Stimulated activated CD8-positive, alpha-beta memory T cell treated with anti-CD3 and anti-CD28 coated beads, Interleukin-12 subunit alpha, Interleukin-12 subunit beta, amount 100 ng/mL, for 24 hours (primary cell): ENCODE measurements at regions not wholly inside any gene's neighbourhood (a gene's known extent, or its start where the extent isn't known, plus 50 kb on each side); places are given as distances from the start of the nearest gene placed in this dataset.

Source experiments
- DNase-seq: peaks from one replicate; pipeline ENCODE4 v3.0.0-alpha.2; 2020; ENCODE audit errors: extremely low read depth

DNA sequence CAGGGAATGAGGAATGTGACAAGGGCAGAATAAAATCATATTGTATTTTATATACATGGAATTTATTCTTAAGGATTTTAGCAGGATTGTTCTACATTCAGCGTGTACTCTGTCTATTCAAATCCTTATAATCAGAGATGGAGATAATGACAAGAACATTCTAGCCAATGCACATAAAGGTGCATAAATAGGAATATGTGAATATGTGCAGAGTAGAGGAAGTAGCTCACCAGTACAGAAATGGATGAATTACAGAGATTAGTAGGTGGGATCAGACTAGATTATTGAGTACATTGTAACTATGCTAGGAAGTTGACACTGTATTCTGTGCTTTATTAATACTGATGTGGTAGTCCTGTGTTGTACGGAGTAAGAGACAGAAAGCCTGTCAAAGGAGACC lies 1308.8 kb downstream of the FAM181B start:
- DNase-seq, result no peak

DNA sequence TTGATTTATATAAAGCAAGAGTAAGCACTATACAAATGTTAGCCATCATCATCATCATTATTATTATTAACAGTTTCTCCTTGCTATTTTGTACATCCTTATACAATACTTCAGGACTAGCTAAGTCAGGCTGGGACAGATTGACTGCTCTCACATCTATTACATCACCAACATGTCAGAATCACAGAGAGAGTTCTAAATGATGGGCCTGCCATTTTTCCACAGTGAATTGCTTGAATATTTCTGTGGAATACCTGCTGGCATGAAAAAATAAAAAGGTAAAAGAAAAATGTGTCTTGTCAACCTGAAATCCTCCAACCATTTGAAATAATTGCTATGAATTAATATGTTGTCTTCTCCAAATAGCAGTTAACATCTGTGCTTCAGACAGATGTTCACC lies 1311.3 kb downstream of the FAM181B start:
- no peak for DNase-seq

DNA sequence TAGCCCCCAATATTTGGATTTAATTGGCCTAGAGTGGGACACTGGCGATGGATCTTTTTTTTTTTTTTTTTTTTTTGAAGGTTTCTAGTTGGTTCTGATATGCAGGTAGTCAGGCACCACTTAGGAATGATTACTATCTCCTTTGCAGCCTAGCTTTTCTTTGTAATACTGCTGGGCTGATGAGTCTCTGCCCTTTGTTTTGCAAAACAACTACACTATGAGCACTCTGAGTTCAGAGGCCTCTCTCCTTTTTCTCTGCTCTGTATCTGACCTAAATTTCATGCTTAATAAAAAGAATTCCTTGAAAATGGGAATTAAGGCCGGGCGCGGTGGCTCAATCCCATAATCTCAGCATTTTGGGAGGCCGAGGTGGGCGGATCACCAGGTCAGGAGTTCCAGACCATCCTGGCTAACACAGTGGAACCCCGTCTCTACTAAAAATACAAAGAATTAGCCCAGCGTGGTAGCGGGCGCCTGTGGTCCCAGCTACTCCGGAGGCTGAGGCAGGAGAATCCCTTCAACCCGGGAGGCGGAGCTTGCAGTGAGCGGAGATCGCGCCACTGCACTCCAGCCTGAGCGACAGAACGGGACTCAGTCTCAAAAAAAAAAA lies 1312.3 kb downstream of the FAM181B start:
- no peak for DNase-seq

DNA sequence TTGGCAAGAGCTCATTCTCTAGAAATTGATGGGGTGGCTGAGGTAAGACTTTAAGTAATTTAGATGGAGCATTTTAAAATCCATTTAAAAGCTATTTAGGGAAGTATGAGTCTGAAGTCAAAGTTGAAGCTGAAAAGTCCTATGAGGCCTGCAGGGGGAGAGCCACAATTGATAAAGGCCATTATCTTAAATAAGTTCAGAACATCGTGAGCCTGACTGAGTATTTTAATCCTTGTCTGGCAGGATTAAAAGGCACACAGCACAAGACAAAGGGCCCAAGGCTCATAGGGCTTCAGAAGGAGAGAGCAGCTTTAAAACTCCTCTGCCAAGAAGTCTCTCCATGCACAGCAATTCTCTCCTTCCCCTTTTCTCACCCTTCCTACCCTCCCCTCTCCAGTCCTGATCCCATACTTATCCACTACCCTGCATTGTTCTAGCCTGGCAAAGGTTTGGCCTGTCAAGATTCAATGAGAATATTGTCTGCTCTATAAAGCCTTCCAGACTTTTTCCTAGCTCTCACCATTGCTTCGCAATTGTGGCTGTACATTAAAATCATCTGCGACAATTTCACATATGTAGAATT lies 1312.9 kb downstream of the FAM181B start:
- DNase-seq, result no peak

DNA sequence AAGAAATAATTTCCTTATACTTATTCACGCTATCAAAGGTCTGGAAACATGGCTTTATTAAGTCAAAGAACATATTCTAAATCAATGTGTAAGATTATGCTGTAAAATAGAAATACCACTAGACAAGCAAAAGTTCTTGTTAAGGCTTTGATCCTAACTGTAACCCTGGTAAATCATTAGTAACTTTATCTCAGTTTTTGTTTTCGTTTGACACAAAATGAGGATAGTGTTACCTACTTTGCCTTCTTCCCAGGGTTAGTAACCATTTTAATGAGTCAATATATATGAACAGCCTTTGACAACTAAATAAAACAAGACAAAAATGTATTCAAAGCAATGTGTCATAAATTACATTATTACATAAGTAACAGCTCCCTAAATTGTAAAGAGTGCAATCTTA lies 1336.3 kb downstream of the FAM181B start:
- DNase-seq, result no peak

DNA sequence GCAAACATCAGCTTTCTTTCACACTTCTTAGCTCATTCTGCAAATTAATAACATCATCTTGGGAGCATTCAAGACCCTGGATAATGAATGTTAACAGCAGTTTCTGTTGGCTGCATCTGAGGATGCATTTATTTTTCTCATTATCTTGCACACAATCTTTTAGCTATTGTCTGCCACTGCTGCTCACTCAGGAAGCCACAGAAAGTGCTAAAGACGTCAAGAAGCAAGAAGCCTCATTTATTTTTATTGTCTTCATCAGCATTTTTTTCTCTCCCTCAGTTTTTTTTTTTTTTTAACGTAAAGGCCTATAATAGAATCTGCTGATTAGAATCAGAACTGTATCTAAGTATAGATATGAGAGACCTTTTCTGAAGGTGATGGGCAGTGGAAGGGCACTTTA lies 1339.4 kb downstream of the FAM181B start:
- no peak for DNase-seq

DNA sequence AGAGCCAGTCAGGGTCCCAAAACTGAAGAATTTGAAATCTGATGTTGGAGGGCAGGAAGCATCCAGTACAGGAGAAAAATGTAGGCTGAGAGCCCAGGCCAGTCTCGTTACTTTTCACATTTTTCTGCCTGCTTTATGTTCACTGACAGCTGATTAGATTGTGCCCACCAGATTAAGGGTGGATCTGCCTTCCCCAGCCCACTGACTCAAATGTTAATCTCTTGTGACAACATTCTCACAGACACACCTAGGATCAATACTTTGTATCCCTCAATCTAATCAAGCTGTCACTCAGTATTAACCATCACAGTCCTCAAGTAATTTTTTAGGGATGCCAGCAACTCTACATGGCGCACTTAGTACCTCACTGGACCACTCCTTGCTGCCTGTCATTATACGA lies 1345.3 kb downstream of the FAM181B start:
- DNase-seq, result no peak

DNA sequence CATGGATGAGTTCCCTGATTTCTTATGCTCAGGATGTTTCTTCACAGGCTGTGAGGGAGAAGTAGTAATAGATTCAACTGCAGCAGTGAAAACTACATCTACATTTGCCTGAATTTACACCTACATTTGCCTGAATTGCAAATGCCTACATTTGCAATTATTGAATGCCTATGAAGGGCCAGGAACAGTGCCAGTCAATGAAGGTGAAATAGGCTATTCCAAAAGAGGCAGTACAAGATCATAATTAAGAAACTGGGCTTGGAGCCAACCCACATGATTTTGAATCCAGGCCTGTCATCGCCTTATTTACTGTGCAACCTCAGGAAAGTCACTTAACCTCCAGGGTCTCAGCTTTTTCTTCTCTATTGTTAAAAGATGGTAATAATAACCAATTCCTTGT lies 1353.3 kb downstream of the FAM181B start:
- no peak for DNase-seq

DNA sequence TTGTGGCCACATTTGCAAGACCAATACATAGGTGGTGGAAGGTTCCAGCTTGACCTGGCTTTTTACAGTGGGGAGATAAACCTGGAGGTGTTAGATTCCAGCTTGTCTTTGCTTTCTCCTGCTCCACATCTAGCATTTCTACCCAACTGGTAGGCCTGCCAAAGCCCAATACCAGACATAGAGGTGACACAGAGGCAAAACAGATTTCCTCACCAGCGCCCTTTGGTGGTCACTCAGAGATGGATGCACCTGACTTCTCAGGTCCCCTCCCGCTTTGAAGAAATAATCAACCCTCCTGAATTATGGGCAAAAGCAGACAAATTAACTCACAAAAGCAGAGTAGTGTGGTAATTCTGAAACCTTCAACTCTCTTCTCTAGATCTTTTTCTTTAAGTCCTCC lies 1356.2 kb downstream of the FAM181B start:
- DNase-seq, result no peak

DNA sequence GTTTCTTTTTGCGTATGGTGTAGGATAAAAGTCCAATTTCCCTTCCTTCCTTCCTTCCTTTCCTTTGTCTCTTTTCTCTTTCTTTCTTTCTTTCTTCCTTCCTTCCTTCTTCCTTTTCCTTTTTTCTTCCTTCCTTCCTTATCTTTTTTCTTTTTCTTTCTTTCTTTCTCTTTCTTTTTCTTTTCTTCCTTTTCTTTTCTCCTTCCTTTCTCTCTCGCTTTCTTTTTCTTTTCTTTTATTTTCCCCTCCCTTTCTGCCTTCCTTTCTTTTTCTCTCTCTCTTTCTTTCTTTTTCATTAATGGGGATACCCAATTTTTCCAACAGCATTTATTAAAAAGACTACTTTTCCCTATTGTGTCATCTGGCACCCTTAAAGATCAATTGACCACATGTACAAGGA lies 1359.7 kb downstream of the FAM181B start:
- DNase-seq, result no peak

DNA sequence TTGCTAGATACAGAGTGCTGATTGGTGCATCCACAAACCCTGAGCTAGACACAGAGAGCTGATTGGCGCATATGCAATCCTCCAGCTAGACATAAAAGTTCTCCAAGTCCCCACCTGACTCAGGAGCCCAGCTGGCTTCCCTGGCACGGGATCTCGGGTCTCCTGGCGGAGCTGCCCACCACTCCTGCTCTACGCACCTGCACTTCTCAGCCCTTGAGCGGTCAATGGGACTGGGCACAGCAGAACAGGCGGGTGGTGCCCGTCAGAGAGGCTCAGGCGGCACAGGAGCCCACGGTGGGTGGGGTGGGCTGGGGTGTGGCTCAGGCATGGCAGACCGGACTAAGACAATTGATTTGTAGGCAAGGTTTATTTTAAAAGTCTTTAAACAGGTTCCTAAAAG lies 1365.5 kb downstream of the FAM181B start:
- no peak for DNase-seq

DNA sequence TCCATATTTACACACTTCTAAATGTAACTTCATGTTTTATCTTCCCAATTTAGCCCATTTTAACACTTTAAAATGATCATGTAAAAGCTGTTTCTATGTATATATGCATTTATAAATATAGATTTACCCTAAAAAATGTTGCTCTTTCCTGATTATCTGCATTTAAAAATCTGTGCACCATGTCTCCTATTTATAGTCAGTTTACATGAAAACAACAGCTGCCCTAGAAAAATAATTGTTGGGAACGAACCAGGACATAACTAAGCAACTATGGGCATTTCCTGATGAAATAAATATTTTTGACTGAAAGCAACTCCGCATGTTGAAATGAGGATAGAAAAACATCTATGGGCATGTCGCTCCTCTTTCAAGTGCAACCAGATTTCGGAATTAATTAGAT lies 1368.2 kb downstream of the FAM181B start:
- no peak for DNase-seq

DNA sequence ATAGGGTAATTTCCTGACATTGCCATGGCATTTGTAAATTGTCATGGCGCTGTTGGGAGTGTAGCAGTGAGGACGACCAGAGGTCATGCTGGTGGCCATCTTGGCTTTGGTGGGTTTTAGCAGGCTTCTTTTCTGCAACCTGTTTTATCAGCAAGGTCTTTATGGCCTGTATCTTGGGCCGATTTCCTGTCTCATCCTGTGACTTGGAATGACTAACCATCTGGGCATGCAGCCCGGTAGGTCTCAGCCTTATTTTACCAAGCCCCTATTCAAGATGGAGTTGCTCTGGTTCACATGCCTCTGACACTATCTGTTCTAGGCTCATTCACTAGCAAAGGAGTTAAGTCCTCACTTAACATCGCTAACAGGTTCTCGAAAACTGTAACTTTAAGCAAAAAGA lies 1374.2 kb downstream of the FAM181B start:
- DNase-seq, result no peak

DNA sequence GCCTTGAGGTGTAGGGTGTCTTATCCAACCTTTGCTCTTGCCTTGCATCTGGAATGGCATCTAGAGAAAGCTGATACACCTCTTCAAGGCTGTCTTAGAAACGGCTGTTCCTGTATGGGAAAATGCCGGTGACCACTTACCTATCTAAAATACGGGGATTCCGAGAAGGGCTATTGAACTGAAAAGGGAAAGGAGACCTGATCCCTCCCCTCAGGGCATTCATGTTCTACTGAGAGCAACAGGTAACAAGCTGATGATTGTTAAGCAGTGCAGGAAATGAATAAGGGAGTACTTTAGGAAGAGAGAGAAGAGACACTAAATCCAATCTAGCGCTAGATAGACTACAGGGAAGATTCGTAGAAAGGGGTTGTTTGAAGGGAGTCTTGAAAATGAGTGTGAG lies 1388.1 kb downstream of the FAM181B start:
- no peak for DNase-seq

DNA sequence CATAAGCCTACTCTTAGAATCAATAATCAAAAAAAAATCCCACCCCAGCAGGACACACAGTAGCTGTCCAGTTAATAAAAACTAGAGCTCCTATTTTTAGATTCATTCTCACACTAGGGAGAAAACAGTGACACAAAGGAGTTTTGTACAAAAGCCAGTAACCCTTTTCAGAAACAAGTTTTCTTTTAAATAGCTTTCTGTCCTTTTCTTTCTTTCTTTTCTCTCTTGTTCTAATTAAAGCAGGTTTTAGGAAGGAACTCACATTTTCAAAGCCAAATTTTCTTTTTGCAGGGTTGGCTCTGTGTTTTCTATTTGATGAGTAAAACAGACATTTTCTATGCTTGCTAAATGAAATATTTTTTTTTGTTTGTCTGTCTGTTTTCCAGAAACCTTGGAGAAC lies 1390.7 kb downstream of the FAM181B start:
- no peak for DNase-seq

DNA sequence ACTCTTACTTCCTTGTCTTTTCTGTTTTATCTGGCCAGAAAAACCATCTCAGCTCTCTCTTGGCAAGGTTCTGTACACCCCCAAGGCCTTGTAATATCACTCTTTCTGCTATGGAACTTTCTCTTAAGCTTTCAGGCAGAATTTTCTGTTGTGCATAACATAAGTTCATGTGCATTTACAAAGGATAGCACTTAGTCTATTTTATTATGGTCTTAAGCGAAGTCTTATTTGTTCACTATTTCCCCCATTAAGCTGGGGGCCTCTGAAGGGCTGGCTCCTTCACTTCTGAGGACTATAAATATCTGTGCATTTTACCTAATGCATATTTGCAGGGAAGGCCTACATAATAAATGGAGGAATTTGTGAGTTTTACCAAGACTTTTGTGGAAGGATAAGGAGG lies 1393.4 kb downstream of the FAM181B start:
- DNase-seq, result no peak

DNA sequence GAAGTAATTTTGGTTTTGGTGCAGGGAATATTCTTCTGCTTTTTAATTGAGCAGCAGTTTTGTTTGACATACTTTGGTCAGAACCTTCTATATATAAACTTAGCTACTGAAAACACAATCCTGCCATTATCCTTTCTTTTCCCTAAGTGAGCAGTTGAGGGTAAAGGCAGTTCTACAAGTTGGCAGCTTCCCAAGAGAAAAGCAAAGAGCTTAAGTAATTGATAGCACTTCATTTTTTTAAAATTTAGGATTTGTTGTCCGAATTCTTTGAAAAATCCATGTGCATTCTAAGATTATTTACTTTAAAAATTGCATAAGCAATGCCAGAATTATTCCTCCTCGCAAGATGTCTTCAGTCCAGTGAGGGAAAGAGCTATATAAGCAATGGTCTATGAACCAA lies 1394.1 kb downstream of the FAM181B start:
- DNase-seq, result no peak

DNA sequence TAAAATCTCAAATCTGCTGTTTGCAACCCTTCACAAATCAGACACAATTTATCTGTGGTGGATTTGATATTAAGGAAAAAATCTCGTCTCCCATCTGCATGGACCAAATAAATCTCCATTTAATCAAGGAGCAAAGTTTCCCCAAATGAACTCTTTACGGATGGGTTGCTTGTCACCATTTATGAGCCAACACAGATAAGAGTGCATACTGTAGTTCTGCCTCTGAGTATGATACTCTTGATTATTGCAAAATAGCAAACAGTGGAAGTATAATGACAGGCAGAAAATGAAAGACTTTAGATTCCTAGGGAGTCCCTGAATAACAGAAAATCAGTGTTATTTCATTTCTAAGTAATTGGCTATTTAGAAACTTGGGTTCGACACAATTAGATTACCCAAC lies 1395.9 kb downstream of the FAM181B start:
- no peak for DNase-seq

DNA sequence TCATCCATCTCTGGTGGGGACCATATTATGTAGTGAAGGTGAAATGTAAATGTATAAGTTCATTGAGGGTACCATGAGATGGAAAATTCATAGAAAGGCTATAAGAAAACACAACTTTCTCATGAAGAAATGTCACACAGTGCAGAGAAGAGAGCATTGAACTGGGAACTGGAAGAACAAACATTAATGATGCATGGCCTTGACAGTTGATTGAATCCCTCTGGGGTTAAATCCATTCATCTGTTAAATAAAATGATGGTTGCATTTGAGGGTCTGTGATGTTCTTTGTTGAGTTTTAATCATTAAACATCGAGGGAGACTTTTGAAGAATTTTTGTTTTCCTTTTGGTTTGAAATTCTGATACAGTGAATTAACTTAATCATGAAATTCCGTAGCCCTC lies 1401.4 kb downstream of the FAM181B start:
- no peak for DNase-seq

DNA sequence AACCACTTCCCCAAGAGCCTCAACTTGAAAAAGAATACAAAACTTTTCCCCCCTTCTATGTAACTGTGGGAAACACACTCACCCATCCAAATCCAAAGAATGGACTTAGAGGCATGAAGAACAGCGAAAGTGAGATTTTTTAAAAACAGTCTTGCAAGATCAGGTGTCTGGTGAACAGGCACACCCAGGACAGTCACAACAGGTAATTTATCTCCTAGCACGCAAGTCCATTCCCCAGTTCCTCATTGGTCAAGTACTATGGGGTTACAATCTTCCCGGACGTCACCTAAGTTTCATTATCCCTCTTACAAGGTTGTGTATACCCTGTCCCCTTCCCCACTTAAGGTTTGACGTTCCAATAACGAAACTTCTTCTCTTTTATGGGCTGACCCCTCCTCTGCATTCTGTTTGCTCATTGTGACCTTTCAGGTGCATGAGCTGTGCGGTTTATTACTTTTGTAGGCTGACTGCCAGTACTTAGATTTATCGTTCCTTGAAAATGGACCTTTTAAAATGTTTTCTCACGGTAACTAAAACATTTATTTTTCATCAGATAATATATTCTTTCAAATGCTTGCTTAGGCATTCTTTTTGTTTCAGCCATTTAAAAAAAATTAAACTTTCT lies 1401.9 kb downstream of the FAM181B start:
- DNase-seq, result no peak

DNA sequence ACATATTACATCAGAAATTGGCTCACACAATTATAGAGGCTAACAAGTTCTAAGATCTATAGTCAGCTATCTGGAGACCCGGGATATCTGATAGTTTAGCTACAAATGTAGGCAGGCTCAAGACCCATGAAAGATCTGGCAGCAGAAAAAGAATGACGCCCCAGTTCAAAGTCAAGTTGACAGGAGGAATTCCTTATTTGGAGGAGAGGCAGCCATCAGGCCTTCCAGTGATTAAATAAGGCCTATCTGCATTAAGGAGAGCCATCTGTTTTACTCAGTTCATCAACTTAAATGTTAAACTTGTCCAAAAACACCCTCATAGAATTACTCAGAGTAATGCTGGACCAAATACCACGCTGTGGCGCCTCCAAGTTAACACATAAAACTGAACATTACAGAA lies 1402.6 kb downstream of the FAM181B start:
- no peak for DNase-seq

DNA sequence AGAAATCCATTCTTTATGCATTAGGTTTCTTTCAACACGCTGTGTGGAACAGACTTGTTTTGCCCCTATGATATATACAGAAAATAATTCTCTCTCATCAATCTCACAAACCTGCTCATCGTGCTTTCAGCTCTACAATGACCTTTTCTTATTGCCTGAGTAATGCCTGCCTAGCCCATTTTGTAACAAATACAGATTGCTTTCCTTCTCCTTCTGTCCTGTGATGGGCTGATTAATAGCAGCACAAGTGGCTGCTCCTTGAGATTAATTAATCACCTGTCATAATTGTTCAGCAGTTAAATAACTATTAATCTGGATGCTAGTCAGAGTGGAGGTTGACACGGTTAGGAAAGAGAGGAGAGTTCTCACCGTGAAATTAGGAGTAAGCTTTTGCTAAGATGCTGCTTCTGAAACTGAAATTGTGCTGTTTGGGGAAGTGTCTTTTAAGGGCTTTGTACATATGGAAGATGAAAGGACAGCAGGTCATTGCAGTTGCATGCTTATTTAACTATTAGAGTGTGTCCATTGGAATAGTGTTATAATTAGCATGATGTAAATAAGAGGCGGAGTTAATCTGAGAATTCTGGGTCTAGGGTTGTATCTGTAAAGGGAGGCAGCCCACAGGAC lies 1430.5 kb downstream of the FAM181B start:
- no peak for DNase-seq

DNA sequence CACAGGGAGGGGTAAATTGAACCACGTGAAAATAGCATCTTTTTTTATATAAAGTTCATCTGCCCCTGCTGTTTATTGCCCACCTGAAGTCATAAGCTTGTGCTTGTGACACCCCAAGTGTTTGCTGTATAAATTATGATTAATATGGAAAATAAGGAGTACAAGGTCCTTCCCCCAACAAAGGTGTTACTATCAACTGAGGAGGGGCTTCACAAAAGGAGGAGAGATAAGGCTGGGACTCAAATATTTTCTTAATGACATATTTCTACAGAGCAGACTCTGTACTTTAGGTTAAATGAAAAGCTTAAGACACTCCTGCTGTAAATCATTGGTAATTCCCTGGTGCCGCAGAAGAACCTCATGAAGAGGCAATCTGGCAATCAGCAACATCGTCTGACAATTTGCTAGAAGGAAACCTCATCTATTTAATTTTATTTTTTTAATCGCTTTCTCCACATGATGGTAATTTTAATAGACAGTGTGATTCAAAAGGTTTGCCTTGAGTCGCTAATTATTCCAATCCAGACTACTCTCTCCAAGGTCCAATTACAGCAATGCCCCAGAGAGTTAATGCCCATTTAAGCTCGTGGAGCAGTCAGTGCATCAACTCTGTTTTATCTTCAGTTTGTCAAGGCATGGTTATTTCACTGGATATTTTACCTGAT lies 1432.4 kb downstream of the FAM181B start:
- no peak for DNase-seq
